ENCODE measurements at regions not wholly inside any gene's neighbourhood (a gene's known extent, or its start where the extent isn't known, plus 50 kb on each side); places are given as distances from the start of the nearest gene placed in this dataset.

- TF ChIP-seq CTCF (conservative IDR thresholded peaks at IDR 0.05; ENCODE audit: low read length) (0 out of 2 replicates have a peak, but pooled peaks have one; percentile 23), EZH2phosphoT487 (IDR thresholded peaks at IDR 0.05; ENCODE audit: borderline replicate concordance, low read depth, low read length) (no peak)
These were observed 1661.9 kb upstream of the PIK3C3 start for GRCh38 chr18:40292985-40293710.
